ENCODE measurements at regions not wholly inside any gene's neighbourhood (a gene's known extent, or its start where the extent isn't known, plus 50 kb on each side); places are given as distances from the start of the nearest gene placed in this dataset.
"Not testable (repeated sequence)": the region's sequence is repeated elsewhere in the genome, so short reads cannot be mapped to it uniquely, and the experiment has no call there.

- DNase-seq, result peak; percentile 79
Observed at GRCh38 chr20:5696011-5696559, 54.1 kb upstream of the SHLD1 start.

- DNase-seq, result no peak
Observed at GRCh38 chr20:5691918-5692618, 58.1 kb upstream of the SHLD1 start.

GRCh38 chr20:5689463-5689862 is 60.7 kb upstream of the SHLD1 start:
- DNase-seq, result no peak

GRCh38 chr20:5688431-5688972 is 61.7 kb upstream of the SHLD1 start:
- no peak for DNase-seq

GRCh38 chr20:5687884-5688283 is 62.3 kb upstream of the SHLD1 start:
- no peak for DNase-seq

- no peak for DNase-seq
Observed at GRCh38 chr20:5686384-5687105, 63.7 kb upstream of the SHLD1 start.

- not testable (repeated sequence) for DNase-seq
Observed at GRCh38 chr20:5682556-5682955, 67.6 kb upstream of the SHLD1 start.

GRCh38 chr20:5680192-5680591 is 69.4 kb upstream of the GPCPD1 start:
- no peak for DNase-seq

- DNase-seq, result no peak
Observed at GRCh38 chr20:5678777-5679176, 68.0 kb upstream of the GPCPD1 start.

- DNase-seq, result not testable (repeated sequence)
Observed at GRCh38 chr20:5677944-5678343, 67.1 kb upstream of the GPCPD1 start.

- no peak for DNase-seq
Observed at GRCh38 chr20:5677389-5677788, 66.6 kb upstream of the GPCPD1 start.

GRCh38 chr20:5675103-5676091 is 64.6 kb upstream of the GPCPD1 start:
- DNase-seq, result no peak

- no peak for DNase-seq
Observed at GRCh38 chr20:5674176-5674660, 63.4 kb upstream of the GPCPD1 start.

GRCh38 chr20:5670874-5671273 is 60.1 kb upstream of the GPCPD1 start:
- DNase-seq, result no peak

- DNase-seq, result no peak
Observed at GRCh38 chr20:5670036-5670536, 59.3 kb upstream of the GPCPD1 start.

GRCh38 chr20:5668529-5668868 is 57.7 kb upstream of the GPCPD1 start:
- no peak for DNase-seq

GRCh38 chr20:5667705-5668528 is 57.1 kb upstream of the GPCPD1 start:
- DNase-seq, result no peak

- DNase-seq, result no peak
Observed at GRCh38 chr20:5665417-5665816, 54.6 kb upstream of the GPCPD1 start.

- no peak for DNase-seq
Observed at GRCh38 chr20:5663396-5663795, 52.6 kb upstream of the GPCPD1 start.

- no peak for DNase-seq
Observed at GRCh38 chr20:5662769-5663168, 52.0 kb upstream of the GPCPD1 start.

- DNase-seq, result not testable (repeated sequence)
Observed at GRCh38 chr20:5660756-5661155, 50.0 kb upstream of the GPCPD1 start.
